ENCODE measurements at regions not wholly inside any gene's neighbourhood (a gene's known extent, or its start where the extent isn't known, plus 50 kb on each side); places are given as distances from the start of the nearest gene placed in this dataset.

GRCh38 chr11:92793189-92793588 is 176.3 kb upstream of the MTNR1B start:
- no peak for TF ChIP-seq CTCF (IDR thresholded peaks at IDR 0.05)
- no peak for TF ChIP-seq POLR2A (IDR thresholded peaks at IDR 0.05)
